Kidney (tissue), 13 donors: ENCODE measurements at regions not wholly inside any gene's neighbourhood (a gene's known extent, or its start where the extent isn't known, plus 50 kb on each side); places are given as distances from the start of the nearest gene placed in this dataset.

ENCODE experiments used
- DNase-seq, 5 donors: peaks; one replicate each; pipeline ENCODE4 v3.0.0-alpha.2; 2013 to 2020
- FAIRE-seq: peaks from 2 replicates; lab custom pipeline; 2012; peaks lifted over from hg19 to GRCh38; lab: Jason Lieb, UNC
- H3K27ac ChIP-seq, 2 donors: one replicate each; pipeline ENCODE4 v1.7.0; 2013; ENCODE audit warnings: low read depth in 2 of 2, low read length in 2 of 2, inconsistent platforms in 1 of 2
- H3K27me3 ChIP-seq: one replicate; pipeline ENCODE4 v1.7.1; 2013; ENCODE audit warnings: low read length, inconsistent platforms; ENCODE audit not compliant: control insufficient read depth, insufficient read depth
- H3K36me3 ChIP-seq, 3 donors: one replicate each; pipeline versions ENCODE4 v1.7.0 to v1.7.1; 2013; ENCODE audit warnings: low read length in 3 of 3, control low read depth in 1 of 3, inconsistent platforms in 1 of 3; ENCODE audit not compliant: insufficient read depth in 3 of 3, control insufficient read depth in 2 of 3
- H3K4me1 ChIP-seq, 3 donors: one replicate each; pipeline versions ENCODE4 v1.7.0 to v1.7.1; 2013; ENCODE audit warnings: low read length in 3 of 3, inconsistent platforms in 1 of 3, low read depth in 1 of 3; ENCODE audit not compliant: control insufficient read depth in 2 of 3, insufficient read depth in 2 of 3
- H3K4me3 ChIP-seq, 3 donors: one replicate each; pipeline versions ENCODE4 v1.7.0 to v1.8.1; 2013; ENCODE audit warnings: low read length in 3 of 3, control low read depth in 1 of 3, inconsistent platforms in 1 of 3
- H3K9ac ChIP-seq, 3 donors: one replicate each; pipeline versions ENCODE4 v1.7.0 to v1.7.1; 2013; ENCODE audit warnings: low read length in 3 of 3, control low read depth in 1 of 3, inconsistent platforms in 1 of 3
- H3K9me3 ChIP-seq, 3 donors: one replicate each; pipeline versions ENCODE4 v1.7.0 to v1.7.1; 2013; ENCODE audit warnings: low read length in 3 of 3, control low read depth in 1 of 3, inconsistent platforms in 1 of 3; ENCODE audit not compliant: control insufficient read depth in 2 of 3, insufficient read depth in 1 of 3
- intact Hi-C: fragments of 100-400 bp; cut with DNase I; formaldehyde crosslinking; loops from one replicate; pipeline ENCODE4 v1.11.1; 2022
- TF ChIP-seq, protein P1 (sequence below): IDR thresholded peaks from 3 replicates; pipeline ENCODE4 v1.5.1; 2012; ENCODE audit warnings: mild to moderate bottlenecking, moderate library complexity, borderline replicate concordance; ENCODE audit not compliant: insufficient read depth; ENCODE audit errors: extremely low read depth
- donor health status: control.
- donor health status: control.
- donor health status: control.
- donor health status: control.
- donor health status: control.
- donor health status: DM: yes; HTN: yes; CAD: no.
- donor health status: Normal renal cell carcinoma (clear cell type).

DNA sequence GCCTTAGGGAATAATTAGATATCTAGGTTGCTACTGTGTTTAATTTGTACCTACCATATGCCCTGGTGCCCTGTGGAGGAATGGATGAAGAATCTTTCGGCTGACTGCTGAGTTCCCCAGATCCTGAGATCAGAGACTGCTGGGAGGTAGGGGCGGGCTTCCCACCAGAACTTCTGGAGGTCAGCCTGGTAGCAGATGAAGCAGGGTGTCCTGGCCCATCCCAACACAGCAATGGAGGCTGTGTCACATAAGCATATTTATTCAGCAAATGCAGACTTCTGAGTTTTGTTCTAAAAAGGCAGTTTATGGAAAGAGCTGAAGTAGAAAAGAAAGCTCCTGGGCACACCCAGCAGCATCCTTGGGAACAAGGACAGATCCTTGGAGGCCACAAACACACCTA lies 74.0 kb downstream of the KRTAP19-8 start:
- H3K27me3 ChIP-seq: no peaks in the 10 kb centered on the region
- no peak overlapping the region for H3K27ac ChIP-seq
- intact Hi-C loops: no loop called here
- DNase-seq (no peak), FAIRE-seq (no peak)
- H3K9me3 ChIP-seq: no peaks in the 10 kb centered on the region
- H3K36me3 ChIP-seq: no peaks in the 10 kb centered on the region
- no peaks in the 10 kb centered on the region for H3K4me1 ChIP-seq
- no peak overlapping the region for H3K4me3 ChIP-seq
- no peak overlapping the region for H3K9ac ChIP-seq
- TF ChIP-seq, protein P1, sequence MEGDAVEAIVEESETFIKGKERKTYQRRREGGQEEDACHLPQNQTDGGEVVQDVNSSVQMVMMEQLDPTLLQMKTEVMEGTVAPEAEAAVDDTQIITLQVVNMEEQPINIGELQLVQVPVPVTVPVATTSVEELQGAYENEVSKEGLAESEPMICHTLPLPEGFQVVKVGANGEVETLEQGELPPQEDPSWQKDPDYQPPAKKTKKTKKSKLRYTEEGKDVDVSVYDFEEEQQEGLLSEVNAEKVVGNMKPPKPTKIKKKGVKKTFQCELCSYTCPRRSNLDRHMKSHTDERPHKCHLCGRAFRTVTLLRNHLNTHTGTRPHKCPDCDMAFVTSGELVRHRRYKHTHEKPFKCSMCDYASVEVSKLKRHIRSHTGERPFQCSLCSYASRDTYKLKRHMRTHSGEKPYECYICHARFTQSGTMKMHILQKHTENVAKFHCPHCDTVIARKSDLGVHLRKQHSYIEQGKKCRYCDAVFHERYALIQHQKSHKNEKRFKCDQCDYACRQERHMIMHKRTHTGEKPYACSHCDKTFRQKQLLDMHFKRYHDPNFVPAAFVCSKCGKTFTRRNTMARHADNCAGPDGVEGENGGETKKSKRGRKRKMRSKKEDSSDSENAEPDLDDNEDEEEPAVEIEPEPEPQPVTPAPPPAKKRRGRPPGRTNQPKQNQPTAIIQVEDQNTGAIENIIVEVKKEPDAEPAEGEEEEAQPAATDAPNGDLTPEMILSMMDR: no peak

DNA sequence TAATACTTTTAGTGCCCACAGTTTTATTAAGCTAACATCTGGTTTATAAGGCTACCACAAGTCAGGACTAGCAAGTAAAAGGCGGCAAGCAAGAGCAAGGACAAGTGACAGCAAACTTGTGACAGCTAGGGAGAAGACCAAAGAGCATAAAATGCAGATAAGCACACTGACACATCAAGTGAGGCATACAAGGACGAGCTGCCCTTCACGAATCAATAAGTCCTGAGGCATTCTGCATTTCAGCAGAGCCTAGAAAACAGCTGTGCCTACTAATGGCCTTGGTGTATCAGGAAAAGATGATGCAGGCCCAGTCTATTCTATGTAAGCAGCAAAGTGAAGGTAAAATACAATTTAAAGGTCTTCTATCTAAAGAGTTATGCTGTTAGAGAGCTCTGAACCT lies 74.8 kb downstream of the KRTAP19-8 start:
- Histone ChIP-seq H3K4me1 (no peaks in the 10 kb centered on the region), H3K27me3 (no peaks in the 10 kb centered on the region), H3K9ac (no peak overlapping the region), H3K9me3 (no peaks in the 10 kb centered on the region), H3K36me3 (no peaks in the 10 kb centered on the region), H3K4me3 (no peak overlapping the region), H3K27ac (no peak overlapping the region)
- intact Hi-C loops: no loop called here
- TF ChIP-seq, protein P1: no peak
- FAIRE-seq: no peak
- no peak for DNase-seq

DNA sequence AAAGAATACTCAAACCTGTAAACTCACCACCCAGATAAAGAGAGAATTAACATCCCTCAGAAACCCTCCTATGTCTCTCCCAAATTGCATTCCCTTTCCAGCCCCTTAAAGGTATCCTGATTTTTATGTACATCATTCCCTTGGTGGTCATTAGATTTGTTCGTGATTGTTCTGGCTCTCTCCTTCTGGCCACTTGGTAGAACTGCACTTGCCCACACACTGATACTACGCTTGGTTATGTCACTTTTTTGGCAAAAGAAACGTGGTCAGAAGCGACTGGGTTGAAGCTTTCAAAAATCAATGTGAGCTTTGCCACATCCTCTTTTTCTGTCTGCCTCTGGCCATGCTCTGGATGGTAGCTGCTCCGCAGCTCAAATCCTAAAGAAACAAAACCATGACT lies 76.3 kb downstream of the KRTAP19-8 start:
- Histone ChIP-seq H3K9ac (no peak overlapping the region), H3K27ac (no peak overlapping the region), H3K9me3 (no peaks in the 10 kb centered on the region), H3K4me1 (no peaks in the 10 kb centered on the region), H3K4me3 (no peak overlapping the region), H3K27me3 (no peaks in the 10 kb centered on the region), H3K36me3 (no peaks in the 10 kb centered on the region)
- FAIRE-seq (no peak), DNase-seq (no peak)
- TF ChIP-seq, protein P1: no peak
- intact Hi-C loops: no loop called here

DNA sequence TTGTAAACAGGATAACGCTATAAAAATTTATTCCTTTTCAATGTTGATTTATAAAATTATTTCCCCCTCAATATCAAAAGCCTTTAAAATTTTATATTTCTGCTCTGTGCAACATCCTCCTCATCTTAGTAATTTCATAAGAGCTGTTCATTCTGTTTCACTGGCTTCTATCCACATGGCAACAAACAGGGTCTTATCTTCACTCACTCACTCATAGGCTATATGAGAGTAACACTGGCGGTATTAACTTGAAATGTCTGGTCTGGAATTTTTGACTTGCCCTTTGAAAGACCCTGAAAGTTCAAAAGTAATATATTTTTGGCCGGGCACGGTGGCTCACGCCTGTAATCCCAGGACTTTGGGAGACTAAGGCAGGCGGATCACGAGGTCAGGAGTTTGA lies 77.4 kb upstream of the KRTAP11-1 start:
- no peaks in the 10 kb centered on the region for H3K27me3 ChIP-seq
- no peaks in the 10 kb centered on the region for H3K9me3 ChIP-seq
- TF ChIP-seq, protein P1: no peak
- no peak overlapping the region for H3K4me3 ChIP-seq
- FAIRE-seq (no peak), DNase-seq (no peak)
- H3K4me1 ChIP-seq: no peaks in the 10 kb centered on the region
- H3K9ac ChIP-seq: no peak overlapping the region
- no peaks in the 10 kb centered on the region for H3K36me3 ChIP-seq
- H3K27ac ChIP-seq: no peak overlapping the region
- intact Hi-C loops: no loop called here
